HG03565 (cell line): ENCODE measurements at regions not wholly inside any gene's neighbourhood (a gene's known extent, or its start where the extent isn't known, plus 50 kb on each side); places are given as distances from the start of the nearest gene placed in this dataset.

Source experiments
- ATAC-seq: cut with Tn5 transposase; IDR thresholded peaks from one replicate; pipeline ENCODE4 v1.9.1; 2021; ENCODE audit warnings: mild to moderate bottlenecking, moderate library complexity; ENCODE audit not compliant: unreplicated experiment

DNA sequence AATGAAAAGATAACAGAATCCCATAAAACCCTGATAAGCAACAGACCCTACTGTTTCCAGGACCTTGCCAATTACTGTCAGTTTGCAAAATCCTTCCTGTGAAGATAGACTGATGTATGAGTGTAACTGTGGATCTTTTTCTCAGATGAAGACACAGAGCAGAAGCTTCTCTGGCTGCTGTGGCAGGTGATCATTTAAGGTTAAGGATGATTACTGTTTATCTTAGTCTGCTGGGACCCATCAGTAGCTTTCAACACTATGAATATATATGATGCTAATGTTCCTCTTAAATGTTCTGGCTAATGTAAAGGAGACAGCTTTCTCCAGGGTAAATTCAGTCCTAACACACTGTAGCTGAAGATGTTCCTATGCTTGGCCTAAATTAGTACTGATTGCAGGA, 56.0 kb upstream of the CTTNBP2 start:
- ATAC-seq, result no peak

DNA sequence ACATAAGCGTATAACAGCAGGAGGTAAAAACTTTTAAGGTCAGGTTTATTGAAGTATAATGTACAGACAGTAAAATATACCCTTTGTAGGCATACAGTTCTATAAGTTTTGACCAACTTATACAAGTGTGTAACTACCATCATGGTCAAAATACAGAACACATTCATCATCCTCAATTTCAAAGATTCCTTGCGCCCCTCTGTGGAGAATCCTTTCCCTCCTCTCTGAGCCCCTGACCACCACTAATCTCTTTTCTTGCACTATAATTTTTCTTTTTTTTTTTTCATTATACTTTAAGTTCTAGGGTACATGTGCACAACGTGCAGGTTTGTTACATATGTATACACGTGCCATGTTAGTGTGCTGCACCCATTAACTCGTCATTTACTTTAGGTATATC, 58.1 kb upstream of the CTTNBP2 start:
- ATAC-seq, result no peak

DNA sequence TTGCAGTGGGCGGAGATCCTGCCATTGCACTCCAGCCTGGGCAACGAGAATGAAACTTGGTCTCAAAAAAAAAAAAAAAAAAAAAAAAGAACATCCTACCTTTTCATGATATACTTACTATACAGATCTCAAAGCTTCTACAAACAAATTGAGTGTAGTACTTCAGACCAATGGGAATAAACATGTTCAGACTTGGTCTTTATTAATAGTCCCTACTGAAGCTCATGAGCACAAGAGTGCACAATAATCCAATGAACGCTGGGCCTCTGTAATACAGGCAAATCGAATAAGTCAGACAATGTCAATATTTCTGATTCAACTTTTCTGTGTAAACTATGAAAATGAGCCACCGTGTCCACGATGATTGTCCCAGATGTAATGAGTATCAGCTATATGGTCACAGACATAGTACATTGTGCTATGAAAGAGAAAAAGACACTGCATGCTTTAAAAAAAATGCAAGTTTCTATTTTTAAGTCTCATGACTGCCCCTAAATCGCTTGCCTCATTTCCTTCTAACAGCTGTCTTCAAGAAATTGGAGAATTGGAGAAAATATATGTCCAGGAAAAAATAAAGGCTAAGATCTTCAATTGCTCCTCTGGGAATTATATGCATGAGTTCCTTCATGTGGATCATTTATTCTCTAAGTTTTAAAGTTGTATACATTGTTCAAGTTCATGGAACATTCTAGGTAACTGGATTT, 64.0 kb upstream of the CTTNBP2 start:
- ATAC-seq, result no peak

DNA sequence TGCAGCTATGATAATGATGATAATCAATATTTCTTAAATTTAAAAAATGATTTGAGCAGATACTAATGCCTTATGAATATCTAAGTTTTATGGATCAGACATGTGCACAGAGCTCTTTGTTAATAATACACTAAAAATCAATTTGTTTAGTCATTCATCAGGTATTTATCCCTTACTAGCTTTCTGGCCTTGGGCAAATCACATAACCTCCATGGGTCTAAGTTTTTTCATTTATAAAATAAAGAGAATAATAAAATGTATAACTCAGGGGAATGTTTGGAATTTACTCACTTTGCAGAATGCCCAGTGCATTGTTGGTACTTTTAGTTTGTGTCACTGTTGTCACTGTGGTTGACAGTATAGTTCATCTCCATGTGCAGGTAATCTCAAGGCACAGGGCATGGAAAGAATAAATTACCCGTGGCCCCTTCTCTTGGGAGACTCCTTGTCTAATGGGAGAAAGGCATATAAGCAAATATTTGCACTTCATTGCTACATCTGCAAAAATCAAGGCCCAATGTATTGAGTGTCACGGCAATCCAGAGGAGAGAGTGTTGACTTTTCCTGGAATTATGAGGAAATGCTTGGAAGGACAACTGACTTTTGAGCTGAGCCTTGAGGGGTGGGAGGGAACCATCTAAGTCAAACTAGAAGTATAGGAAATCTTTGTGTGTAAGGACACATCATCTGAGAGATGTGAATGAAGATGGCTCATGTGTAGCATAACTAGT, 64.7 kb upstream of the CTTNBP2 start:
- no peak for ATAC-seq

DNA sequence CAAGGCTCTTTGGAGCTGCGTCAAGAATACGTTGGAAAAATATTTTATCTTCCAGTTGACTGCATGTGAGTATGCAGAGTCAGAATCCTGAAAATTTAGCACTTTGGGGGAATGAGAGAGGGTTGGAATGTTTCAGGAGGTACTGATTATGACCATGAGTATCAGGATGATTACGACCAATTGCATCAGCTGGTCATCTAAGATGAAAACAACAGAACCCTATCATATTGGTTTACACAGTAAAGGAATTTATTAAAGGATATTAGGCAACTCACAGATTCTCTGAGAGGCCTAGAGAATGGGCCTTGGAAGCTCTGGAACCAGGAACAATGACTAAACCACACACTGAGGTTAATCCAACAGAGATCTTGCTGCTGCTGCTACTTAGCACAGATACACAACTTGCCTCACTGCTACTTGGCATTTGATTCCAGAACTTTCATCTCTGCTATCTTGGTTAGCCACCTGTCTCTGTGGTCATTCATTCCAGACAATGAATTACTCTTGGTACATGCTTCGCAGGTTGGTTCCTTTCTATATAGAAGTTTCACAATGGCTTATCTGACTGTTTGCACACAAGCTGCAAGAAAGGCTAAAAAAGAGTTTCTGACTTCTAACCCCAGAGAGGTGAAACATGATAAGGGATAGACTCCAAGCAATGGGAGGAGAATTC, 68.0 kb upstream of the CTTNBP2 start:
- no peak for ATAC-seq

DNA sequence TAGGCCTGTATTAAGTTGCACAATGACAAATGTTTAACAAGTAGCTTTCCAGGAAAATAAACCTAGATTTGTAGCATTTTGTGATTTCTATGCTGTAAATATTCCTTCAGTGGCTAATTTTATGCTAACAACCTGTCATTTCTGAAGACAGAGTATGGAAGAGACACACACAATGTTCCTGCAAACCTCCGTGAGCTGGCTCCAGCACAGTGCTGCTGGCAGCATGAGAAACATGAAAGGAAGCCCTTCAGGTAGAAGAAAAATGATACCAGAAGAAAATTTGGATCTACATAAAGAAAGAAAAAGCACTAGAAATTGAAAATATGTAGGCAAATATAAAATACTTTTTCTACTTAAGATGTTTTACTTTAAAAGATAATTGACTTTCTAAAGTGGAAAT, 69.5 kb upstream of the CTTNBP2 start:
- ATAC-seq, result no peak

DNA sequence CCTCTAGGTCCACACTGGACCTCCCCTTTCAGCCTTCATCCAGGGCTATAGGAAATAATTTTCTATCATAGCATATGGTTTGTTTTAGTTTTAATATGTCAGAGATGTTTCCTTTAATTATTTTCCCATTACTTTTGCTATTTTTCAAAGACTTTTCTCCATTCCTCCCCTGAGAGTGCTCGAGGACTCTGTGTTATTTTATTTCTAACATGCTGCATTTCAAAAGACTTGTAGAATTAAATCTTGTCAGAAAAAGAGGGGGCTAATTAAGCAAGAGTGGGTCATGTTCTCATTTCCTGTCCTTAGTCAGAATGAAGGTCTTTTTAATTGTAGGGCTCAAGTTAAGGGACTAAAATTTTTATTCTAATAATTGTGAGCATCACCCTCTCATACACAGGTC, 71.6 kb upstream of the CTTNBP2 start:
- no peak for ATAC-seq

DNA sequence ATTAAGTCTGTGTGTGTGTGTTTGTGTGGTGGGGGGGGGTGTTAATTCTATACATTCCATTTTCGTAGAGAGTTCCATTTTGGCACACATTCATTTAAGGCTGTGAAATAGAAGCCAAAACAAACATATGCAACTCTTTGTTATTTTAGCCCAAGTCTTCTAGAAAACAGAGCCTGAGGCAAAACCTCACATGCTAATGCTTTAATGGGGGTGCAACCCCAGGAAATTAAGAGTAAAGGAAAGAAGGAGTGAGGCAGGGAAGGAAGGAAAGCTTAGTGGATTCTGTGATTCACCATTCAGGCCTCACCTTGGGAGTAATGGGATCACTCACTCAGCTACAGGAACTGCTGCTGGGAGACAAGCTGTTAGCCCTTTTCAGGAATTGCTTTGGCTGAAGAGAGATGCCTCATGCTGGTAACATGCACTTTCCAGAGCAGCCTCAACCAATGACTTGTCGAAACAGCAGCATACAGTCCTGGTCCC, 73.0 kb upstream of the CTTNBP2 start:
- no peak for ATAC-seq

DNA sequence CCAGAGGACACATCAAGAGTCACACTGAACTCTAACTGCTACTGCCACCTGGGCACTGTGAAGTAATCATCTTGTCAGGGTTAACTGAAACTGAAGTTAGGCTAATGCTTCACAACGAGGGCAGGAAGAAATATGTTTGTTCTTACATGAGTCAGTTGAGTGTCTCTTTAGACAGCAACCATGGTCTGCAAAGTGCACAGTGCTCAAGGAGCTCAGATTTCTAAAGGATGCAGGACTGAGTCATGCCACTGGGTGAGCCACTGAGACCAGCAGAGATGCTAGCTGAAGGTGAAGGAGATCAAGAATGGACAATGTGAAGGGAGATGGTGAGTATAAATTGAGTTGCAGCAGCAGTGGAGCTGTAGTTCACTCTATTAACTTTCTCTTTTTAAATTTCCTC, 76.0 kb upstream of the CTTNBP2 start:
- no peak for ATAC-seq

DNA sequence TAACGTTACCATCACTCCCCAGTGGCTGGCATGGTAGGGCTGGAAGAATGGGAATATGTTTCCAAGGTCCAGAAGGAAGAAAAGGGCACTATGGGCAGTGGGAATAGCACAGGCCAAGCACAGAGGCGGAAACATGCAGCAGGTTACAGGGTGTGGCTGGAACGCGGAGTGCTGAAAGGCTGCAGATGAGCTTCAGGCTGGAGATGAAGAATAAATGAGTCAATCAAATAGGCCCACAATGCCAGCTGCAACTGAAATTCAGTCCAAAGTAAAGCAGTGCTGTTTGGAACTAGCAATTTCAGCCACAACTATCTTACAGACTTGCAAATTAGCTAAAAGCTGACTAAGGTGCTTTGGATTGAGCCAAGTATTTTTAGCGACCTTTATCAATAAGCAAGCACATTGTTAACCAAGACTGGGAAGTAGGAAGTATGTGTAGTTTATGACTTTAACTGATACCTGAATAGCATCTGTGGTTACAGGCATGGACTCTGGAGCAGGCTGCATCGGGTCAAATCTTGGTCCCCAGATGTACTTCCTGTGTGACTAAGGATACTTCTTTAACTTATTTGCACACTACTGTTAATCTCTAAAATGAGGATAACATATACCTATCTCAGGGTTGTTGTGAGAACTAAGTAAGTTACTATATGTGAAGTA, 77.5 kb upstream of the CTTNBP2 start:
- no peak for ATAC-seq

DNA sequence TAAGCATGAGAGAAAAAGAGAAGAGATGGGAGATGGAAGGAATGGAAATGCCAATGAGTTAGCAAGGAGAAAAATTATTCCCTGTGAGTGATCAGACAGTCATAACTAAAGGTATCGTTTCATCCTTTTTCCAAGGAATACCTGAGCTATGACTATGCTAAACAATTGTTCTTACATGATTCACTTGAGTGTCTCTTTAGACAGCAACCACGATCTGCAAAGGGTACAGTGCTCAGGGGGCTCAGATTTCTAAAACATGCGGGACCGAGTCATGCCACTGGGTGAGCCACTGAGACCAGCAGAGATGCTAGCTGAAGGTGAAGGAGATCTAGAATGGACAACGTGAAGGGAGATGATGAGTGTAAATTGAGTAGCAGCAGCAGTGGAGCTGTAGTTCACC, 78.0 kb upstream of the CTTNBP2 start:
- no peak for ATAC-seq

DNA sequence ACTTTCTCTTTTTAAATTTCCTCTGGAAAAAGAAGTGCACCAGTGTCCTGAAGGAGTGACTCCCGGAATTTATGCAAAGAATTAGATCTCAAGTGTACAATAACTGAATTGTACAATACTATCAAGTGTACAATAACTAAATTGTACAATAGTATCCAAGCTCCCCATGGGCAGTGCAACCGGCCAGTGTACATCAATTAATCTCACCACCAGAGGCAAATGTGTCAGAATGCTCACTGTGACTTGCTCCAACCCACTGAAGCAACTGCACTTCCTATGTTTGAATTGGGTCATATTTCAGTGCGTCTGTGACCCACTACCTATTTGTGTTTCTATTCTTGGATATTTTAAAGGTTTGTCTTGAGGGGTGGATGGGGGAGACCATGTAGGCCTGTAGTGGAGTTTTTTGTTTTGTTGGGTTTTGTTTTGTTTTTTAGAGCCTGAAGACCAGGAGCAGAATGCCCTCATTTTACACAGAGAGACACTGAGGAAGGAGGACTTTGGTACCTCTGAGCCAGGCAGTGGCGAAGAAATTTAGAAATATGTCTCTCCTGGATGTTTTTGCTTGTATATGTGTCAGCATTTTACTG, 78.5 kb upstream of the CTTNBP2 start:
- no peak for ATAC-seq

DNA sequence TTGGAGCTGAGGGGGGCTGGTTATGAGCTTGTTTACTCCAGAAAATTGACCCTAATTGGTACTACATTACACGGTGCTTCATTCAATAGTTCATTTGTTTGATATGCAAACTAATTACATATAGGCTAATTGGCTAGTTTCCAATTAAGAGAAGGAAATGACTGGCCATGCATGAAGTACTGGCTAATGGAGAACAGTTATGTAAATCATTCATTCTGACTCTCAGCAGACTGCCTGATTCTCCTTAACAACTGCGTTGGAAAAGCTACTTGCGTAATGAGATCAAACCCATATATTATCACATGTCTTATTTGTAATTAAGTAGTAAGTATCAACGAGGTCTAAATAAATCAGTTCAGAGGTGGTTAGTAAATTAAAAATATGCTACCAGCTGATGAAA, 81.8 kb upstream of the CTTNBP2 start:
- no peak for ATAC-seq

DNA sequence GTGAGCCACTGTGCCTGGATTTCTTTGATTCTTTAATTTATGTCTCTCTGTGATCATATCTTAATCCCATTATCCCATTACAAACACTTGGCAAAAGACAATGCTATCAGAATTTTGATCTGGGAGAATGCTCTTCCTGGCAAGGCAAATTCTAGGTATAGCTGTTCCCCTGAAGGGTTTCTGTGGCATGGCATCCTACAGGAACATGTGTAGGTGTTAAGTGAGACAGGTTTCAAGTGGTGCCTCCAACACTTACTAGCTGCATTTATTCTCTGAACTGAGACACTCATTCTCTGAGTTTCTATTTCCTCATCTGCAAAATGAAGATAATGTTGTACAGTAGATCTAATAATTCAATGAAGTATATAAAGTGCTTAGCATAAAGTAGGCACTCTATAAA, 87.1 kb upstream of the CTTNBP2 start:
- ATAC-seq, result no peak

DNA sequence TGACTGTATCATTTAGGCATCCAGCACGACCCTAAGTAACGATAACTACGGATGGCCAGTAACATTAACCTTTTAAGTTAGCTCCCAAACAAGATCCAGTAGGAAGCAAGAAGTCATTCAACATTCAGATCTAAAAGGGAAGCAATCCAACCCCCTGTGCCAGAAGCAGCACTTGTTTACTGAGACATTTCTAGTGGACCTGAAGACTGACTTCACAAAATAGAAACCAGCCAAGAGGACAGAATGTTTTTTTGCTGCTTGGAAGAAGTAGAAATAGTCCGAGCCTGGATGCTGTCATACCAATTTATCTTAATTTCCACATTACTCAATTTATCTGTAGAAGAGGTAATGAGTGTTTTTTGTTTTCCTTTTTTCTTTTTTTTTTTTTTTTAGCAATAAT, 88.0 kb upstream of the CTTNBP2 start:
- no peak for ATAC-seq

DNA sequence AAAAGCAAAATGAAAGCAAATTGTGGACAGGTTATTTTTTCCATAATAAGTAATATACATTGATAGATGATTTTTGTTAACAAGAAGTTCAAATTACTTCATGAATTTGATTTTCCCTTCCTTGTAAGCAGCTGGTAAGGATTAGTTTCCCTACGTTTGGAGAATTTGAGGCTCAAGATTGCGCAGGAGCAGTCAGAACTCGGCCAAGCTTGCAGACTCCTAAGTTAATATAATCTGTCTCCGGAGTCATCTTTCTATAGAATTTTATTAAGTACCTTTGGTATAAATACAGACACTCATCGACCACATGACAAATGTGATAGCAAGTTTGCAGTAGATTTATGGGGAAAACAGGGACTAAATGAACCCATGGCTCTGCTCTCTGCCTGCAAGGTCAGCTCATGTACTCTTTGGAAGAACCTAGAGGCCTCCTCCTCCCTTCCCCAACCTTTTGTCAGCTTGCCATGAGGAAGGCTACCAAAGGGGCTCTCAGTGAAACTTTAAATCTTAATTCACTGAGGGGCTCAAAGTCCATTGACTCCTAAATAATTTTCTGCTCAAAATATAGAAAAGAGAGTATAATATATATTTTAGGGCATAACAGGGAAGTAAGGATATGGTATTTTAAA, 89.2 kb upstream of the CTTNBP2 start:
- no peak for ATAC-seq

DNA sequence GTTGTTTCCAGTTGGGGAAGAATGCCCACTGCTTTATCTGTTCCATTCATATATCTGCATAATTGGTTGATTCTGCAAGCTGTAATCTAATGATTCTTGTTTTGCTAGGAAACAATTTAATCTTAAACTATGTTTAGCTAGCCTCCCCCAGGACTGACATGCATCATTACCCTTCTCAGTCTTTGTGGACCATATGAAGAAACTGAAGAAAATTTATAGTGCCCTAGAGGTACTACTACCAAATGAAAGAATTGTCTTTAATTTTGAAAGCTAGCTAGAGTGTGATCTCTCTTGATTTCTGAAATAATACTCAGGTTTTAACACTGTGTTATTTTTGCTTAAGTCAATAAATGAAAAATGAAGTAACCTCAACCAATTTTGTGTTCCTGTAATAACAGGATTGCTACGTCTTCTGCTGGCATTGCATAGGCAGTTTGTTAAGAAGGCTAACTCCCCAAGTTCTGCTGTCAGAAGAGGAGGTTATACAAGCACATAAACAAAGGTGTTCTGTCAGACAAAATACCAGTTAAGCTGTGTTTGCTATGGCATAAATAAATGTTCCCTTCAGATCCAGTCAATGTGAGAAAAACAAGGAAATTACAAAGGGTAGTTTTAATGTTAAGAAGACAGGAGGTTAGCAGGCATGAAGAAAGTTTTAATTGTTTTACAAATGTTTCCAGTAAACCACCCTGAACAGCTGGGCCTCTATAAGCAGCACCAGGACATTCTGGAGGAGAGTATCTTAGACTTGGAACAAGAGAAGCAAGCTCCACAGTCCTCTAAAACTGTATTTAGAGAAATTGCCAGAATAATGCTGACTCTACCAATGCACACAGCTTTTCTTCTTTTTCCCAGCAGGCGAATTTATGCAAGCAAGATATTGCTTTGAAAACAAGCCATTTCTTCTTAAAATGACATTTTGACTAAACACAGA, 90.3 kb upstream of the CTTNBP2 start:
- no peak for ATAC-seq

DNA sequence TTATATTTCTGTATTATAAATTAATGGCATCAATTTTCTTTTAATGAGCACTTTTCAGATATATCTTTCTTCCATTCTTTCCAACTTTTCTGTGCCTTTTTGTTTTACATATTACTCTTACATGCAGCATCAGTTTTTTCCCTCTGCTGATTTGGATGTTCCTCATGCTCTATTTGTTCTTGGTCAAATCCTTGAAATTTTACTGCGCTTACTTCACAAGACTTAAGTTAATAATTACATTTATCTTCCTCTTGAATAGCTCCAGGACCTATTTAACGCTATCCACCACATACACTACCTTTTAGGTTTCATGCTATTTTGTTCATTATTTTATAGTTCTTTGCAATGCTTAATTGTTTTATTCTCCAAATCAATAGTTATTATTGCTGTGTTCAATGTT, 97.6 kb upstream of the CTTNBP2 start:
- ATAC-seq, result no peak

DNA sequence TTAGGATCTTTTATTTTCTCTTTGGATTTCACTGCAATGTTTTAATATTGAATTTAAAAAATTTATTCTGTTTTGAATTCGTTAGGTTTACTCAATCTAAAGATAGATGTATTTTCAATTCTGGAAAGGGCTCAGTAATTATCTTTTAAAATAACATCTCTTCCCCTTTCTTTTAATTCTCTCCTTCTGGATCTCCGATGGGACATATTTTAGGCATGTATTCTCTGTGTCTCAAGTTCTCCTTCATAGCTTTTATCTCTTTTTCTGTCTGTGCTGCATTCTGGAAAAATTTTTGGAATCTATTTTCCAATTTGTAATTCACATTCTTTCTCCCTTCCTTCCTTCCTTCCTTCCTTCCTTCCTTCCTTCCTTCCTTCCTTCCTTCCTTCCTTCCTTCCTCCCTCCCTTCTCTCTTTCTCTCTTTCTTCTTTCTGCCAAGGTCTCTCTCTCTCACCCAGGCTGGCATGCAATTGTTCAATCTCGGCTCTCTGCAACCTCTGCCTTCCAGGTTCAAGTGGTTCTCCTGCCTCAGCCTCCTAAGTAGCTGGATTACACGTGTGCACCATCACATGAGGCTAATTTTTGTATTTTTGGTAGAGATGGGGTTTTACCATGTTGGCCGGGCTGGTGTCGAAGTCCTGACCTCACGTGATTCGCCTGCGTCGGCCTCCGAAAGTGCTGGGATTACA, 98.5 kb upstream of the CTTNBP2 start:
- ATAC-seq, result no peak
